Heart left ventricle (tissue), 16 donors: ENCODE measurements at regions not wholly inside any gene's neighbourhood (a gene's known extent, or its start where the extent isn't known, plus 50 kb on each side); places are given as distances from the start of the nearest gene placed in this dataset.

Experiments used
- ATAC-seq, 4 donors: fragments of 200-7000 bp; cut with Tn5 transposase; one replicate each; pipeline ENCODE4 v1.9.1; 2020 to 2022; ENCODE audit warnings: moderate library complexity in 4 of 4, mild to moderate bottlenecking in 3 of 4, moderate number of reproducible peaks in 1 of 4
- DNase-seq, 5 donors: peaks; one replicate each; pipeline ENCODE4 v3.0.0-alpha.2; 2020
- H3K27ac ChIP-seq, 12 donors: fragments of 200-600 bp; sonication (generic) in 4 of 12; one replicate each; pipeline versions ENCODE4 v1.5.0 to v1.8.0; 2016 to 2022; ENCODE audit warnings: mild to moderate bottlenecking in 2 of 12
- H3K27me3 ChIP-seq, 9 donors: fragments of 200-600 bp; sonication (generic) in 2 of 9; one replicate each; pipeline versions ENCODE4 v1.5.1 to v1.8.0; 2016 to 2022; ENCODE audit warnings: mild to moderate bottlenecking in 3 of 9
- H3K36me3 ChIP-seq, 9 donors: fragments of 200-600 bp; sonication (generic) in 2 of 9; one replicate each; pipeline versions ENCODE4 v1.5.0 to v1.8.0; 2018 to 2022; ENCODE audit warnings: mild to moderate bottlenecking in 2 of 9
- H3K4me1 ChIP-seq, 12 donors: fragments of 200-600 bp; sonication (generic) in 4 of 12; one replicate each; pipeline versions ENCODE4 v1.5.0 to v1.8.0; 2016 to 2022; ENCODE audit warnings: mild to moderate bottlenecking in 3 of 12
- H3K4me3 ChIP-seq, 12 donors: fragments of 200-600 bp; sonication (generic) in 4 of 12; one replicate each; pipeline versions ENCODE4 v1.5.0 to v1.8.0; 2017 to 2022; ENCODE audit warnings: mild to moderate bottlenecking in 9 of 12, moderate library complexity in 4 of 12
- H3K9me3 ChIP-seq, 12 donors: fragments of 200-600 bp; sonication (generic) in 4 of 12; one replicate each; pipeline versions ENCODE4 v1.5.0 to v1.8.0; 2016 to 2022; ENCODE audit warnings: mild to moderate bottlenecking in 1 of 12
- POLR2A ChIP-seq, 2 donors: fragments of 450-650 bp; IDR thresholded peaks; one replicate each; pipeline ENCODE4 v1.6.1; 2017; ENCODE audit warnings: antibody characterized with exemption in 2 of 2, mild to moderate bottlenecking in 2 of 2, moderate library complexity in 2 of 2
- WGBS, 4 donors: extraction: QIAGEN DNeasy Blood & Tissue Kit in 2 of 4; methylation state at CpG; one replicate each; pipeline versions ENCODE4 v1.1.5 to v1.1.7; 2013 to 2018; 5-methylcytosine and 5-hydroxymethylcytosine counted together
- intact Hi-C, 10 donors: fragments of 100-400 bp; cut with DNase I; formaldehyde crosslinking; loops; one replicate each; pipeline versions ENCODE4 v1.11.1 to v1.14.2; 2022
- TF ChIP-seq, protein P1 (sequence below), 12 donors: fragments of 200-600 bp; sonication (generic) in 4 of 12; IDR thresholded peaks; one replicate each; pipeline versions ENCODE4 v1.5.0 to v1.8.0; 2018 to 2022; ENCODE audit warnings: antibody characterized with exemption in 12 of 12, mild to moderate bottlenecking in 5 of 12
- donor health status: ischemic (EF 13 %, LVEDD 7.1; RV severe dilation, severe dysfunction).
- donor health status: healthy with polysubstance abuse.
- donor health status: DM: no; HTN: yes; CAD: no.
- donor health status: DM: no; HTN: no; CAD: no.
- donor health status: ischemic (EF 25% LVEDD 6.9; RV normal size, moderate dysfunction).
- donor health status: ischemic (EF 25% LVEDD 5.7; RV mildly dilated, moderate dysfunction).
- donor health status: healthy.
- donor health status: DM: yes; HTN: yes; CAD: no.
- donor health status: ischemic (EF 35%, LVEDD 5.7; RV mildly dilated, moderate dysfunction).
- donor health status: nonischemic (EF 11% LVEDD 7.7; RV severe dilation, severe dysfunction).
- donor health status: DM: yes; HTN: yes; CAD: no.
- donor health status: PGD.
- donor health status: ischemic (EF 29% LVEDD 5.4; RV normal size, mild dysfunction).
- donor health status: nonischemic (EF 23%, LVEDD 6.1; RV moderate dilation, normal function).

DNA sequence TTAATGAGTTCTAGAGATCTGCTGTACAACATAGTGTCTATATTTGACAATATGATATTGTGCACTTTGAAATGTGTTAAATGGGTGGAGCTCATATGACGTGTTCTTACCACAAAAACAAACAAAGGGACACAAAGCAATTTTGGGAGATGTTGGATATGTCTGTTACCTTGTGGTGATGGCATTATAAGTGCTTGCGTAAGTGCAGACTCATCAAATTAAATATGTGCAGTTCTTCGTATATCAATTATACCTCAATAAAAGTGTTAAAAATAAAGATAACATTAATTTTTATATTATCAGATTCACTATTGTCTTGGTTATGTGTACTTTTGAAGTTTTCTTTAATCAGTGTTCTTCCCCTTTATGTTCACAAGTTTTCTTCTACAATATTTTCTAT, 372.9 kb upstream of the COBL start:
- WGBS, 4 donors = 78 to 86% (median 81%) methylated on average over 3 of the region's 3 CpGs
- no peaks in the 10 kb centered on the region for H3K4me1 ChIP-seq
- H3K4me3 ChIP-seq = no peak overlapping the region
- intact Hi-C loops = no loop called here
- peaks cover 0 to 2% (median 0%) of the 10 kb centered on the region in 9 donors for H3K27me3 ChIP-seq
- H3K9me3 ChIP-seq = no peaks in the 10 kb centered on the region
- H3K36me3 ChIP-seq = no peaks in the 10 kb centered on the region
- no peak overlapping the region for H3K27ac ChIP-seq
- TF ChIP-seq POLR2A (IDR thresholded peaks at IDR 0.05) = no peak
- no peak for ATAC-seq
- no peak for DNase-seq

DNA sequence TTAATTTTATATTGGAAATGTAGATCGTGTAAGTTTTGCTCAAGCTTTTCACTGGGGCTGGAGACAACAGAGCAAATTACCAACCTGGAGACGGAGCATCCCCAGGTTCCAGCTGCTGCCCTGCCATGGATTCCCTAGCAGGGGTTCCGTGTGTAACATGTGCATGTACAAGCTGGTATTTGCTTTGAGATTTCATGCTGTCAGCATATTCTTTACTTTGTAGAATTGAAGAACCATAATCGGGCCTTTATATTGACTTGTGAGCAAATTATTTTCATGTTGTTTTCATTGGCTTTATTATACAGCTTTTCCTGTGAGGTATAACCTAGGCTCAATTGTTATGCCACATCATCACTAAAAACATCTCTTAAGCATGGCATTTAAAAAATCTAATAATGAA, 369.2 kb upstream of the COBL start:
- H3K4me1 ChIP-seq = no peaks in the 10 kb centered on the region
- H3K27ac ChIP-seq = no peak overlapping the region
- no peaks in the 10 kb centered on the region for H3K27me3 ChIP-seq
- intact Hi-C loops = no loop called here
- ATAC-seq = no peak
- TF ChIP-seq POLR2A (IDR thresholded peaks at IDR 0.05) = no peak
- TF ChIP-seq, protein P1, sequence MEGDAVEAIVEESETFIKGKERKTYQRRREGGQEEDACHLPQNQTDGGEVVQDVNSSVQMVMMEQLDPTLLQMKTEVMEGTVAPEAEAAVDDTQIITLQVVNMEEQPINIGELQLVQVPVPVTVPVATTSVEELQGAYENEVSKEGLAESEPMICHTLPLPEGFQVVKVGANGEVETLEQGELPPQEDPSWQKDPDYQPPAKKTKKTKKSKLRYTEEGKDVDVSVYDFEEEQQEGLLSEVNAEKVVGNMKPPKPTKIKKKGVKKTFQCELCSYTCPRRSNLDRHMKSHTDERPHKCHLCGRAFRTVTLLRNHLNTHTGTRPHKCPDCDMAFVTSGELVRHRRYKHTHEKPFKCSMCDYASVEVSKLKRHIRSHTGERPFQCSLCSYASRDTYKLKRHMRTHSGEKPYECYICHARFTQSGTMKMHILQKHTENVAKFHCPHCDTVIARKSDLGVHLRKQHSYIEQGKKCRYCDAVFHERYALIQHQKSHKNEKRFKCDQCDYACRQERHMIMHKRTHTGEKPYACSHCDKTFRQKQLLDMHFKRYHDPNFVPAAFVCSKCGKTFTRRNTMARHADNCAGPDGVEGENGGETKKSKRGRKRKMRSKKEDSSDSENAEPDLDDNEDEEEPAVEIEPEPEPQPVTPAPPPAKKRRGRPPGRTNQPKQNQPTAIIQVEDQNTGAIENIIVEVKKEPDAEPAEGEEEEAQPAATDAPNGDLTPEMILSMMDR (IDR thresholded peaks at IDR 0.05) = no peak
- 81 to 89% (median 84%) methylated on average over 4 of the region's 4 CpGs for WGBS, 4 donors
- peaks cover 0 to 5% (median 0%) of the 10 kb centered on the region in 12 donors for H3K9me3 ChIP-seq
- no peak overlapping the region for H3K4me3 ChIP-seq
- no peaks in the 10 kb centered on the region for H3K36me3 ChIP-seq
- DNase-seq = no peak

DNA sequence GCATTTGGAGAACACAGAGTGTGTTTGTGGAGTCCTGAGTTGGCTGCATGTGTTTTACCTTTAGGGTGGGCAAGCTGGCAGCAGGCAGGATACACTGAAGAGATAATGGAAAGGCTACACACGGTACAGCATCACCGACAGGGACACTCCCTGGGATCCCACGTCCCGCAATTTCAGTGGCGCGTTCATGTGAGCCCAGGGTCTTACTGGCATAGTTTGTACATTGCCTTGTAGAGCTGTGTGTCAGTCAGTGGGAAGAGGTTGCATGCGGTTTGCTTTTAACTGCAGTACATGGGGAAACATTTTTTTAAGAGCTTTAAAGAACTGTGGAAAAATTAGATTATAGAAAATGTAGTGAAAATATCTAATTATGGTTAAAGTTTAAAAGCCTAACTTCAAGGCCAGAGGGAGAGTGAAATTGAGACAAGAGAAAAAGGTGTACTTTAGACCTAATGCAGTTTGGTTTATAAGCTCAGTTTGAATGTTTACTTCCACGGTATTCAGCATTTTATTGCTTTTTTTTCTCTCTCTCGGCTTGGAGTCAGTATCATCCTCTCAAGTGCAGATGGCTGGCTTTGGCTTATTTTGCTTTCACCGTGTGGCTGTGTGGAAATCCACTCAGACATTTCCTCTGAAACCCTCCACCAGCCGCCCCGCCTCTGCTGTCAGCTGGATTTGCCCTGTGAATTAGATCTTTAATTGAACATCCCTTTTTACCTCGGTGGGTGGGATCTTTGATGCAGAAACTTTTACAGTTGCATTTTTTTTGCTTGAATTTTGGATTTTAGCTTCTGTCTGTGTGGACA, 364.2 kb upstream of the COBL start:
- no peak for TF ChIP-seq POLR2A (IDR thresholded peaks at IDR 0.05)
- TF ChIP-seq, protein P1 (IDR thresholded peaks at IDR 0.05) = no peak
- no peak for DNase-seq
- intact Hi-C loops = no loop called here
- H3K36me3 ChIP-seq = no peaks in the 10 kb centered on the region
- ATAC-seq = no peak
- H3K4me3 ChIP-seq = no peak overlapping the region
- 77 to 80% (median 78%) methylated on average over 13 of the region's 13 CpGs for WGBS, 4 donors
- no peaks in the 10 kb centered on the region for H3K4me1 ChIP-seq
- no peaks in the 10 kb centered on the region for H3K27me3 ChIP-seq
- no peak overlapping the region for H3K27ac ChIP-seq
- H3K9me3 ChIP-seq = peaks cover 0 to 5% (median 0%) of the 10 kb centered on the region in 12 donors

DNA sequence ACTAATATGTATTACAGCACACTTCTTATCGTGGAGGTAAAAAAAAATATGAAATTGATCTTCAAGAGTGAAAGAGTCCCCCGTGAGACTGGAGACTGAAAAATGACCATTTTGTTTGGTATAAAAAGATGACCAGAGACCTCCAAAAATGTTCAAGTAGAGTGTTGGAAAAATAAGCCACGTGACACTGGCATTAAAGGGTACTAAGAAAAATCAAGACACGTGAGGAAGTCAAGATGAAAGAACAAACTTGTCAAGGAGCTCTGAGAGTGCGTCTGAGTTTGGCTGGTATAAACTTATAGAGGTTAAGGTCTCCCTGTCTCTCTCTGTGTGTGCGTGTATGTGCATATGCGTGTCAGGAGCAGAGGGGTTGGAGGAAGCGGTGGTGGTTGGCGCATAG, 362.7 kb upstream of the COBL start:
- 74 to 80% (median 77%) methylated on average over 9 of the region's 9 CpGs for WGBS, 4 donors
- DNase-seq = no peak
- Histone ChIP-seq H3K4me3 (no peak overlapping the region), H3K27me3 (no peaks in the 10 kb centered on the region), H3K36me3 (no peaks in the 10 kb centered on the region), H3K4me1 (no peaks in the 10 kb centered on the region), H3K27ac (no peak overlapping the region), H3K9me3 (peaks cover 0 to 10% (median 0%) of the 10 kb centered on the region in 12 donors)
- TF ChIP-seq, protein P1 (IDR thresholded peaks at IDR 0.05) = no peak
- no peak for TF ChIP-seq POLR2A (IDR thresholded peaks at IDR 0.05)
- ATAC-seq = no peak
- intact Hi-C loops = no loop called here
